ENCODE measurements at regions not wholly inside any gene's neighbourhood (a gene's known extent, or its start where the extent isn't known, plus 50 kb on each side); places are given as distances from the start of the nearest gene placed in this dataset.
"Not testable (repeated sequence)": the region's sequence is repeated elsewhere in the genome, so short reads cannot be mapped to it uniquely, and the experiment has no call there.

- TF ChIP-seq CTCF (IDR thresholded peaks at IDR 0.05); SIN3A (IDR thresholded peaks at IDR 0.05; ENCODE audit: borderline replicate concordance, insufficient read depth, low read depth, low read length); REST (IDR thresholded peaks at IDR 0.05; ENCODE audit: insufficient read depth in 1 of 2, low read depth in 2 of 2, low read length in 1 of 2); TCF7L2 (IDR thresholded peaks at IDR 0.05; ENCODE audit: low read depth, low read length): not testable (repeated sequence)
These were observed 1040.0 kb downstream of the TAF11L14 start for GRCh38 chr5:18674212-18674611.
